CD4-positive, alpha-beta T cell treated with Interleukin-2 at 100 ng/mL for 4 hours (primary cell): ENCODE measurements at regions not wholly inside any gene's neighbourhood (a gene's known extent, or its start where the extent isn't known, plus 50 kb on each side); places are given as distances from the start of the nearest gene placed in this dataset.

Experiments
- DNase-seq: peaks from one replicate; pipeline ENCODE4 v3.0.0-alpha.2; 2020; ENCODE audit warnings: low spot score

DNA sequence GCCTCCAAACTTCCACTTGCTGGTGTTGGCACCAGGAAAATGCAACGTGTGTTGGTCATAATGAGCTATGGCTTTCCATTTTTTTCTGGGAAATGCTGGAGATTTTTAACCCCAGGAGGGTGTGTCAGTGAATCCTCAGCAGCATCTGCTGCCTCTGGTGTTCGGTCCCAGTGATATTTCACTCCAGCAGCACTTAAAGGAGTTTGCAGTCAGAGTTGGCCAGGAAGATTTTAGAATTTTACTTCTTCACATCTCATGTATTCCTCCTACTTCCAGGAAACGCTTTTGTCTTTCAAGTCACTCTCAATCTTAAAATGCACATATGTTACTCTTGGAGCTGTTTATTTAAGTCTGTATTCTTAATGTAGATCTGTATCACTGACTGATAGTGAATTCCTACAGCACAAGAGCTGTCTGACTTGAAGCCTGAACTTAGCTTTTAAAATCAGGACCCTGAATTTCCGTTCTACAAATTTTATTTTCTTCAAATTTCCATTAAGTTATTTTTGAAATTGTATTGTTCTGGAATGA is 903.4 kb upstream of the SLC10A2 start:
- DNase-seq = no peak

DNA sequence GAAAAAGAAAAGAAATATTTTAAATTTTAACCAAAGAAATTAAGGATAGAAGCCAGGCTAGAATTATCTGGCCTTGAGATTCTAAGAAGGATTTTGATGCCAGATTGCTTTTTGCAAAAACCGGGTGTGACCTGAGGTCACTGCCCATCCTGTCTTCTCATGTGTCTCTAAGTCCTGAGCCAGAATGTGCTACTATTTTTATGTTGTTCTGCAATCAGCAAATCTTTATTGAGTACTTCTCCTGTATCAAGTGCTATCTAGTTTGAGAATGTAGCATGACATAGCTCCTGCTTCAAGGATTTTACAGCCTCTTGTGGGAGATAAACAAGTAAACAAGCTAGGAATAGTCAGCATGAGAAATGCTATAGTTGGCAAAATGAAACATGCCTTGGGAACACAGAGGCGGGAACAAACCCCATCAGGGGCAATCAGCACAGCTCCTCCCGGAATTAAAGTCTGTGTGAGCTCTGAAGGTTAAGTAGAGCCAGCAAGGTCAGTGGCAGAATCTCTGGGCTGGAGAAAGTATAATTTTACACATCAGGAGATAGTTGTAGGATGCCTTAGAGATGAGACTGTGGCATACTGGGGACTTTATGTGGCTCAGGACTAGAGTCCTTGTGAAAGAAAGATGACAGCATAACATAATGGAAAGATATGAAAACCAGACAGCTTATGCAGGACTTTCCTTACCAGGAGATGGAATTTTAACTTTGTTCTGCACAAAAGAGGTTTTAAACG is 899.5 kb upstream of the SLC10A2 start:
- DNase-seq = no peak

DNA sequence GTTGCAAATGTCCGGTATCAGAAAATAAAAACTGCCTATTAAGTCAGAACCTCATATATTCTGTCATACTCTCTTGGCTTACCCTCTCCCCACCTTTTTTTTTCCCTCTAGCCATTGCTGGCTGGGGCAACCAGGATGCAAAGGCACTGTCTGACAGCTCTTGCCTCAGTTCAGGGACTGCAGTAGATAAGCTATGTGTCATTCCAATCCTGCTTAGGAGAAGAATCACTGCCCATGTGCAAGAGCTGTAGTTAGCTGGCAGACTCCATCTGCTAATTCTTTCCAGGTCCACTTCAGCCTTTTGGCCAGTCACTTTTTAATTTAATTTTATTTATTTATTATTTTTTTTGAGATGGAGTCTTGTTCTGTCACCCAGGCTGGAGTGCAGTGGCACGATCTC is 895.6 kb upstream of the SLC10A2 start:
- no peak for DNase-seq

DNA sequence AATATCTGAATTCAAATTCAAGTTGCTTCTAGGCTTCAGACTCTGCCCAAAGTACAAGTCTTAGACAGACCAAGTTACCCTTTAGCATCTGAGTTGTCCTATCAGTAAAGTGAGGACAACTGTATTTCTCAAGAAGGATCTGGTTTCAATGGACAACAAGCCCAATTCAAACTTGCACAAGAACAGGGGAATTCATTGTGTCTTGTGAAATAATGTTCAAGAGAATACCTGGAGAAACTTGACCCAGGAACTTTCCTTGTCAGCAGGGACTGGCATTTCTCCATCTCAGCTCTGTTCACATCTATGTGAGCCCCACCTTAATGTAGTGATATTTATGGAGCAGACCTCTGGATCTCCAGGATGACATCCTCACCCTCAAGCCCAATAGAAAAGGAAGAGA is 894.9 kb upstream of the SLC10A2 start:
- DNase-seq = no peak

DNA sequence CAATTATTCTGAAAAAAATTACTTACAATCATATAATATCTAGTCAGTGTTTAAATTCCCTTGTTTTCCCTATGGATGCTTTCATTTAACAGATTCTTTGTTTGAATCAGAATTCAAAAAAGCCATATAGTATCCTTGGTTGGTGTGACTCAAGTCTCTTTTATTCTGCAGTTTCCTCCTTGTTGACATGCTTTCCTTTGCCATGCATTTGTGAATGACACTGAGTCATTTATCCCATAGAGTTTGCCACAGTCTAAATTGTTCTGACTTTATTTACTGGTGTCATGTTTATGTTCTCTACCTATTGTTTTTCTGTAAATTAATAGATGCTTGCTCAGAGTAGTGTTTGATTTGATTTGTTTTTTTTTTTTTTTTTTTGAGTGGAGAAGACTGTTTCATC is 893.8 kb upstream of the SLC10A2 start:
- no peak for DNase-seq

DNA sequence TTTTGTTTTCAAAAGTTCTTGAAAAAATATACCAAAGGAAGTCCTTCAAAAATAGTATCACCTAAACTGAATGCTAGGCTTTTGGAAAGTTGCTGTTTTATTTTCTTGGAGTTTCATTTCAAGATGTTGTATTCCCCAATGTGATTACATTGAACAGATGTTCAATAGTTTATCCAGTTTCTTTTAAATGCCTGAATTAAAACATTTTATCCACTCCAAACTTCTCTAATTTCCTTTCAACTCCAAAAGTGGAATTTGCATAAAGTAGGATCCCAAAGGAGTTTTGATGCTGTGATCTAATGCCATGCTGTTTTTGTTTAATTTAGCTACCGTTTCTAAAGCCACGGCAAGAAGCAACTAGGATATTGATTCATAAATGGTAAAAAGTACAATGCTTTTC is 892.5 kb upstream of the SLC10A2 start:
- no peak for DNase-seq

DNA sequence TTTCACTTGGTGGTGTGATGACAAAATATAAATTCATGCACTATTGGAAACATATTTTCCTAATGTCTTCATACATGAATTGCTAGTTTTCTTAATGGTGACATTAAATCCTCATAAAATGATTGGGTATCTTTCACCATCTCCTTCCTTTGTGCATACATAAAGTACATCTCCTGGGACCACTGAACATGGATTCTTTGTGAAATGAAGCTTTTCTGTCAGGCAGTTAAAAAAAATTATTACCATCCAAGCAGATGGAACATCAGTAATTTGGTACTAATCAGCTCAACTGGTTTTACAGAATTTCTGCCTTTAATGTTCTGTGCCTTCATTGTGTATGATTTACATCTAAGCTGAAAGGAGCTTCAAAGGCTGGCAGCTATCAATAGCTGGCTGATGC is 891.7 kb upstream of the SLC10A2 start:
- DNase-seq = no peak

DNA sequence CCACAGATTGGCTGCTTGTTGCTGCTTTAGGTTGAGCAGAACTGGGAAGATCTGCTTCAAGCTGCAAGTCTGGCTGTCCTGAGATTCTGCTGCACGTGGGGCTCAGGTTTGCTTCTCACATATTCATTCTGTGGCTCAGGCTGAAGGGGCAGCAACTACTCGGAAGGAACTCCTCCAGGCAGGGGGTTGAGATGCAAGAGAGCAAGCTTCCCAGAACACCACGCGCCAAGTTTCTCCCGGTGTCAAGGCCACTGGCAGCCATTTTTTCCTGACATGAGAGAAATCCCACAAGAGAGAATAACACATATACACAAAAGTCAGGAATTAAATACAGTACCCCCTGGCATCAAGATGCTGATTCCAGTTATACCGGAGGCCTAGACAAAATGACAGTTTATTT is 887.6 kb upstream of the SLC10A2 start:
- DNase-seq = no peak

DNA sequence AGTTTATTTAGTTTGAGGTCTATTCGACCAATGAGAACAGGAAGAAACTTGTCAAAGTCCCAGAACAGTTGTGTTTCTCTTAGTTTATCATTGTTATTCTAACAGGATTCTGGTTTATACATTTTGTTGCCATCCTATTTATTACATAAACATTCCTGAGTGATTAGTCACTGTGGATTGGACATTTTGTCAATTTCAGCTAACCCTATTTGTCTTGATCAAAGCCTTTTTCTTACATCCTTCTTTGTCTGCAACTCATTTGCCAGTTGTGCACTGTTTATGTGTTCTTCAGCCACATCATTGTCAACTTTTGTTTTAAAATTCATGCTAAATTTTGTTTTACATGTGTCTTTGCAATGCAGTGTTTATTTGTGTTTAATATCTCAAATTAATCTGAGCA is 886.0 kb upstream of the SLC10A2 start:
- no peak for DNase-seq

DNA sequence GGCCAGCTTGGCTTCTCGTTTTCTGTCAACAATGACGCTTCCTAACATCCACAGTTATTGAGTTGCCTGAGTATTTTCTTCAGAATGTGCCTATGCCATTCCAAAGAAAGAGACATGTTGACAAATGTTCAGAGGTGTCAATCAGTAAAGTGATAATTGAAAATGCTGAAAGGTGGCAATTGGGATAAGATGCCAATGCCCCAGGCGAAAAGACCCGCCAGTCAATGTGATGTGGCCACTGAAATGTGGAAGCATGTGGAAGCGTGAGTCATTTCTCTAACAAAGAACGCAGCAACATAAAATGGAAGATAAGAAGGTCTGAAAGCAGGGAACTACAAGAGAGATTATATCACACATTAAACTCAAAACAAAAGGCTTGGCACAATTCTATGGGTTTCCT is 882.2 kb upstream of the SLC10A2 start:
- no peak for DNase-seq

DNA sequence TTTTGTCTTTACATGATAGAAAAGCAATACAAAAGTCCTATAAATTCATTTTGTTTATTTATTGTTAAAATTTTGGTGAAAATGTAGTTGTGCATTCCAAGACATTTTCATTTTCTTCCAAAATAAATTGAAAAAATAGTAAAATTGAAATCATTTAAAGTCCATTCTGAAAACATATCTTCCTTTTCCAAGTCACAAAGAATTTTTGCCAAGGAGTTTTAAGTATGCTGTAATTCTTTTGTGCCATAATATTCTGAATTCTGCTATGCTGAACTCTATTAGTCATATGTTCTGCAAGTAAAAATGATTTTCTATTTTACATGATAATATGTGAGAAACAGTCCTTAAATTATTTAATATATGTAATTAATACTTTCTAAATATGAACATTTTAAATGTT is 879.6 kb upstream of the SLC10A2 start:
- no peak for DNase-seq

DNA sequence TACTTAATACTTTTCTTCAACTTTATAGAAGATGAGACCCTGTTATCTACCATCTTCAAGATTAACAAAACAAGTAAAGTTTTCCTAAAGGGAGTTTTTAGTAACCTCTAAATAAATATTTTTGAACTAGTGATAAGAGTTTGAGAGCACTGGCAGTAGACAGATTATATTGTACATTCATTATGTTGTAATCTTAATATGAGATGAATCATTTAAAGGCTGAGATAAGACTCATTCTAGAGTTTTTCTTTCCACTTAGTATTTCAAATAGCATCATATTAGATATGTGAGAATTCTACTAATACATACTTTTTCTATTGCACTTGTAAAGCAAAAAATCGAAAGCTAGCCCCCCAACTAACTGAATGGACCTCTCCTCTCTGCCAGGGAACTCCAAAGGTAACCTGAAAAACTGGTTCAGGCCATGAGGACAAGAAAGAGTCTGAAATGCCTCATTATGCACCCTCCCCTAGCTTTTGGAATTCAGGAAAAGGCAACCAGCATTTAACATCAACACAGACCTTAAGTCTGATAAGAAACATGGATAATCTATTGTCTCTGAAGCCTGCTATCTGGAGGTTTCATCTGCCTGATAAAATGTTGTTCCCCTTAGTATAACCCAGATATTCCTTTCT is 875.4 kb upstream of the SLC10A2 start:
- no peak for DNase-seq

DNA sequence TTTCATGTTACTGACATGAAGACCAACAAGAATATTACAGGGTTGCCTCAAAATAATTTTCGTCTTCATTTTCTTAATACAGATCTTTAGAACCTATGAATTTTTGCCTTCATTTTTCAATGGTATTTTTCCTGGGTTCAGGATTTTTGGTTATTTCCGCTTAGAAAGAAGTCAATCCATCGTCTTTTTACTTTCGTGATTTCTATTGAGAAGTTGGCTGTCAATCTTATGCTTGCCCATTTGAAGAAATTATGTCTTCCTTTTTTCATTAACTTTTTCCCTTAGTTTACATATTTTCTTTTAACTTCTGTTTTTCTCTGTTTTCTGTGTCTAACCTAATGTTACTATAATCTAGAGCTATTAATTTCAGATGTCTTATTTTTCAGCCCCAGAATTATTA is 868.9 kb upstream of the SLC10A2 start:
- no peak for DNase-seq

DNA sequence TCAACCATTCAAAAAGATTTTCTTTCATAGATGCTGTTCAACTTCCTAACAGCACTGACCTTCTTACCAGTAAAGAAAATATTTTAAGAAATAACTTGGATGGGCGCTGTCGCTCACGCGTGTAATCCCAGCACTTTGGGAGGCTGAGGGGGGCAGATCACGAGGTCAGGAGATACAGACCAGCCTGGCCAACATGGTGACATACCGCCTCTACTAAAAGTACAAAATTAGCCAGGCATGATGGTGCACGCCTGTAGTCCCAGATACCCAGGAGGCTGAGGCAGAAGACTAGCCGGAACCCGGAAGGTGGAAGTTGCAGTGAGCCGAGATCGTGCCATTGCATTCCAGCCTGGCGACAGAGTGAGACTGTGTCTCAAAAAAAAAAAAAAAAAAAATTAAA is 865.7 kb upstream of the SLC10A2 start:
- no peak for DNase-seq

DNA sequence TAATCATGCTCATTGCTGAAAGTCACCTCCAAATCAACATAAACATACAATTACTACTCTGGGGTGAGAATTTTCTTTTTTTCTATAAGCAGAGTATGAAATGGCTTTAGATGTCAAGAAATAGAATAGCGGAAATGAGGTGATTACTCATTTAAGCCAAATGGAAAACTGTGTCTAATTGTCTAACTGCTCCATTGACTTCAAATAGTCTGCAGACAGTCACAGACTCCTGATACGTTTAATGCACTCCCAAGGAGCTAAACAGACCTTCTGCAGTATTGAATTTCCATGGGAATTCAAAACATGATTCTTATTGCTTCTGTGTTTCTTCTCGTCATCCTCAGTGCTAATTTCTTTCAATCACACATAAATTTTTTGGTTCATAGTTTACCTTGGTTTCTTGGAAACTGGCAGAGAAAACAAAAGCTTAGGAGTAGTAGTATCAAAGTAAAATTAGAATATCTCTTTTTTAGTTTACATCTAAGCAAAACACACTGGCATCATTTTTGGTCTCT is 865.2 kb upstream of the SLC10A2 start:
- no peak for DNase-seq

DNA sequence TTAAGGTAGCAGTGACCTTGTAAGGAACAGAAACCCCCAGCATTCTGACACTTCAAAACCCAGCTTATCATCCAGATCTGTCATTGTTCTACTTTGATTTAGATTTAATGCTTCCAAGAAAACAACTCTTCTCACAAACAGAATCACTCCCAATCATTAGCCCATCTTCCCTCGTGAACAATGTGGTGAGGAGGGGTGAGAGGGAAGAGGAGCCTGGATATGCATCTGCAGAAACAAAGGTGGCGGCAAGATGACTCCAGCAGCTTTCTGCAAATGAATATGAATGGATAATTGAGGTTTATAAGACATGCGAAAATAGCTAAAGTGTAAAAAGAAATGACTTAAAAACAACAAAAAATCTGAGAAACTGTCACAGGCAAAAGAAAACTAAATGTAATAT is 859.9 kb upstream of the SLC10A2 start:
- no peak for DNase-seq

DNA sequence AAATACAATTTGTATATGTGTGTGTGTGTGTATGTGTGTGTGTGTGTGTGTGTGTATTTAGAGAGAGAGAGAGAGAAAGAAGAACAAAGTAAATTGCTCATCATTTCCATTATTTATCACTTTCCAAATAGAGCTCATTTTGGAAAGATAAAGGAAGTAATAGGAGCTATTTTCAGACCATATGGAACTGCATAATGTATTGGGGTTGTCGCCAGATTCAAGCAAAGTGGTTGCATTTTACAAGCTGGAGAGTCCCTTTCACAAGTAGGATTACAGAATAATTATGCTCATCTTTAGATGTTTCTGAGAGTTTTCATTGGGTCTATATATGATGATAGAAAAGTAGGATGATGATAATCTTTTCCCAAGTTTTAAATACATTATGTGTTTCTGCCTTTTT is 842.7 kb upstream of the SLC10A2 start:
- no peak for DNase-seq

DNA sequence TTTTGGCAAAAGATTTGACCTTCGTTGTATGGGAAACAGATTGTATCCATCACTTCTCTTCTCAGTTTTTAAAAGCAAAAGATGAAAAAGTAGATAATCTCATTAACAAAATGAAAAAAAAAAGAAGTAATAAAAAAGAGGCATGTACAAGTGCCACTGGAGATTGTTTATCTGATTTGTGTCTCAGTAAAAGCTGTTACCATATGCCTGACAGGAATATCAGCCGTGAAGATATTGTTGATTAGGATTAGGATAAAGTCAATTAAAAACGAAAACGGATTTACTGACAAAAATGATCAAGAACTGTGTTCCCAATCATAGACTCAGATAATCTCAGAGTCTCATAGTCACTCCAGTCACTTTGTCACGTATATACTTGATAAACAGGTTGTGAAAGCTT is 842.1 kb upstream of the SLC10A2 start:
- DNase-seq = no peak

DNA sequence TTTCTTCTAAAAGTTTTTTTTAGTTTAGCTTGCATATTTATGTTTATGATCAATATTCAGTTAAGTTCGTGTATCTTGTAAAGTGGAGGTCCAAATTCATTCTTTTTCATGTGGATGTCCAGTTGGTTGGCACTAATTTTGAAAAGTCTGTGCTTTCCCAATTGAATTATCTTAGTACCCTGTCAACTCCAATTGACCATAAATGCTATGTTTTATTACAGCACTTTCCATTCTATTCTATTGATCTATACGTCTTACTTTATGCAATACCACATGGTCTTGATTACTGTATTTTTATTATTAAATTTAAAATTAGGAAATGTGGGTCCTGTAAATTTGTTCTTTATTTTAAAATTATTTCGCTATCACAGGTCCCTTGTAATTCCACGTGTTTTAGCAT is 837.6 kb upstream of the SLC10A2 start:
- no peak for DNase-seq

DNA sequence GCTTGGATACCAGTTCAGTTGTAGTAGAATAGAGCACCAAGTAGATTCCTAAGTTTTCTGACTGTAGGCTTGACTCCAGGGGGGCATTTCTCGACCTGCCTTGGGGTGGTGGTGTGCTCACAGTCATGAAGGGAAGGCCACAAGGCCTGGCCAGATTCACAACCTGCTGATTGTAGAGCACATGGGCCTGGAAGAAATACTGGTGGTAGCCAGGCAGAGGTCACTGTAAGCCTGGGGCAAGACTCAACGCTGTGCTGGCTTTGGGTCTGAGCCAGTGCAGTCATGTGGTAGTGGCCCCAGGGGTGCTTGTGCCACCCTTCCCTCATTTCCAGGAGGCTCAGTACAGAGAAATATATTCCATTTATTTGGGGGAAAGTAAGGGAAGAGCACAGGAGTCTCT is 832.3 kb upstream of the SLC10A2 start:
- no peak for DNase-seq

DNA sequence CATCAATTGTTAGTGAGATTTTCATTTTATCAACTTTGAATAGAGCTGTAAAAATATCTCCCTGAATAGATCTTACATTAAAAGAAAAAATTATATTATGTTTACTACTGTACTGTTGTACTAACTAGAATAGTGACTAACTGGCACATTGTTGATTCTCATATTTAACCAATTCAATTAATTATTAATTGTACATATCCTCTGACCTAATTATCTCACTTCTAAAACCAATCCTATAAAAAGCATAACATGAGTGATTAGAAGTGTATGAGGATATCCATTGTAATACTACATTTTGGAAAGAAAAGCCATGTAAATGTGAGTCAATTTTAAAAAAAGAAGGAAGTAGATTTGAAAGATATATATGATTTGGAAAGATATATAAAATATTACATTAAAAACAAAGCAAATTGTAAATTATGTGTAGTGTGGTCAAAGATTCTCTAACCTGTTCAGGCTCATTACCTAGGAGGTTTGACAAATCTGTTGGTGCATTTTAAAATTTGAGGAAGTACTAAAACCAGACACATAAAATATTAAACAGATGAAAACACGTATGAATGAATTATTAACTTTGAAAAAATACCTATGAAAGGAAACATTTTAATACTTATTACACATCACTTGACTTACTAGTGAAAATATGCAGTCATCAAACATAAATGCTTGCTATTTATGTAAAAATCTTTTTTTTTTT is 829.8 kb upstream of the SLC10A2 start:
- DNase-seq = no peak

DNA sequence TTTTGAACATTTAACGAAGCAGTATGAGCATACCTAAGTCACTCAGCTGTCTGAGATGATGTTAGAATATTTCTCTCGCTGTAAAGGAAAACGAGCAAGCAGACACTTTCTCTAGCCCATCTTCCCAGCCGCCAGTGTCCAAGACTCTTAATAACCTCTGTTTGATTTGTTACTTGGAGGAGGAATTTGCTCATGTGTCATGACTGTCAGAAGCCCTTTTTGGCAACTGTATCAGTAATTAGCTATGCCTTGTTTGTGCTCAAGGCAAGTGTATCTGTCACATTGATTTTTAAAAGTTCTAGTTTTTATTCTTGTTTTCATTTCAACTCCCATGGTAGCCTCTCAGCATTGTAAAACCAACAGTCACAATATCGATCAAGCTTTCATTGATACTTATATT is 828.4 kb upstream of the SLC10A2 start:
- no peak for DNase-seq

DNA sequence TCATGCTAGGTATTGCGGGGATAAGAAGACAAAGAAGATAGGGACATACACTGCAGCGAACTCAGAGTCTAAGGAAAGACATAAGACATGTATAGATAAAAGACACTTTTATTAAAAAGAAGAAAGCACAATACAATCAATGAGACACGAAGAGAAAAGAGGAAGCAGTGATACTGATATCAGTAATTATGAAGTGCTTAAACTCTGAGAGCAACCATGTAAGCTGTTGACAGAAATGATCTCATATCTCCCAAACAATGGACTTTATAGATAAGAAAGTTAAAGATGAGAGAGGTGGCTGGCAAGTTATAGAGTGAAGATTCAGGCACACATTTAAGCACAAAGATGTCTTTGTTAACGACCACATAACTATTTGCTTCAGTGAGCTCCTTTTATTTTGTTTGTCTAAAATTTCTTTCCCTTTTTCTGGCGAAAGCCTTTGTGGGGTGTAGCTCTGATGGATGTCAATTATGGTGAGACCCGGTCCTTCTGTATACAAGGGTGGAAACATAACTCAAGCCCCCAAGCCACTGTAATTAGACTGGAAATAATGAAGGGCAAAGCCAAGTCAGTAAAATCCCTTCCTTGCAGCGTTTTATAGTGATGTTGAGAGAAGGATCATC is 818.0 kb upstream of the SLC10A2 start:
- DNase-seq = no peak
